ENCODE measurements at regions not wholly inside any gene's neighbourhood (a gene's known extent, or its start where the extent isn't known, plus 50 kb on each side); places are given as distances from the start of the nearest gene placed in this dataset.
"Not testable (repeated sequence)": the region's sequence is repeated elsewhere in the genome, so short reads cannot be mapped to it uniquely, and the experiment has no call there.

- CTCF ChIA-PET; H3K27me3 ChIP-seq (replicated peaks in 1 of 2; ENCODE audit: control insufficient read depth in 2 of 2, insufficient read depth in 2 of 2, low read length in 1 of 2); DNase-seq (ENCODE audit: low read depth, low spot score); H3K9me3 ChIP-seq (replicated peaks; ENCODE audit: control insufficient read depth, insufficient read depth, low read length); intact Hi-C loops (cut with micrococcal nuclease; ENCODE audit: unreplicated experiment); H4K20me1 ChIP-seq (ENCODE audit: control insufficient read depth, insufficient read depth); H3K27ac ChIP-seq (ENCODE audit: control insufficient read depth, insufficient read depth); H3K4me2 ChIP-seq (ENCODE audit: control insufficient read depth, insufficient read depth); RAD21 ChIA-PET (ENCODE audit: unreplicated experiment); H3K36me3 ChIP-seq (ENCODE audit: control insufficient read depth in 2 of 2, insufficient read depth in 2 of 2, low read length in 1 of 2); H3K4me3 ChIP-seq; FAIRE-seq; in situ Hi-C loops (cut with MboI); H3K79me2 ChIP-seq (ENCODE audit: control insufficient read depth, insufficient read depth, low read length); ATAC-seq; POLR2A ChIA-PET; H3K9ac ChIP-seq (ENCODE audit: control insufficient read depth, insufficient read depth, low read length); H3K4me1 ChIP-seq (ENCODE audit: control insufficient read depth, insufficient read depth, low read length); BruUV-seq (replicated peaks); H2AFZ ChIP-seq (ENCODE audit: control insufficient read depth, low read depth, low read length): not testable (repeated sequence)
- SMC1A ChIA-PET (ENCODE audit: uncharacterized antibody, unreplicated experiment), result interaction anchor here (0.6 kb wide), 1 partner anchor 35 kb away, joined by 3 read pairs; no protein-coding TSS in a partner anchor
- 66% methylated on average over 4 of the region's 4 CpGs for WGBS (ENCODE audit: insufficient coverage, insufficient replicate concordance, low lambda C conversion rate, missing lambda C conversion rate)
Observed at GRCh38 chr12:76676261-76676660, 87.7 kb upstream of the ZDHHC17 start.

- no TSS peak for BruUV-seq (replicated peaks)
- Histone ChIP-seq H3K4me2 (ENCODE audit: control insufficient read depth, insufficient read depth) (no peak overlapping the region), H2AFZ (ENCODE audit: control insufficient read depth, low read depth, low read length) (no peak overlapping the region), H3K79me2 (ENCODE audit: control insufficient read depth, insufficient read depth, low read length) (no peaks in the 10 kb centered on the region), H3K4me3 (no peak overlapping the region), H3K27me3 (replicated peaks in 1 of 2; ENCODE audit: control insufficient read depth in 2 of 2, insufficient read depth in 2 of 2, low read length in 1 of 2) (no peaks in the 10 kb centered on the region), H3K27ac (ENCODE audit: control insufficient read depth, insufficient read depth) (no peak overlapping the region), H3K9me3 (replicated peaks; ENCODE audit: control insufficient read depth, insufficient read depth, low read length) (no peaks in the 10 kb centered on the region), H3K4me1 (ENCODE audit: control insufficient read depth, insufficient read depth, low read length) (no peaks in the 10 kb centered on the region), H3K9ac (ENCODE audit: control insufficient read depth, insufficient read depth, low read length) (no peak overlapping the region), H3K36me3 (ENCODE audit: control insufficient read depth in 2 of 2, insufficient read depth in 2 of 2, low read length in 1 of 2) (no peaks in the 10 kb centered on the region), H4K20me1 (ENCODE audit: control insufficient read depth, insufficient read depth) (no peaks in the 10 kb centered on the region)
- no peak for DNase-seq (ENCODE audit: low read depth, low spot score)
- TF ChIP-seq ZBTB4 (CRISPR knock-in tag; IDR thresholded peaks at IDR 0.05), result no peak
- ChIA-PET SMC1A (ENCODE audit: uncharacterized antibody, unreplicated experiment) (interaction anchor here (0.7 kb wide), 1 partner anchor 8 kb away, joined by 3 read pairs; no protein-coding TSS in a partner anchor), RAD21 (ENCODE audit: unreplicated experiment) (no interaction called here), POLR2A (no interaction called here), CTCF (interaction anchor here (0.6 kb wide), 1 partner anchor 881 kb away, joined by 4 read pairs; no protein-coding TSS in a partner anchor)
- intact Hi-C loops (cut with micrococcal nuclease; ENCODE audit: unreplicated experiment) (no loop called here), in situ Hi-C loops (cut with MboI) (no loop called here)
- 64% methylated on average over 2 of the region's 2 CpGs for WGBS (ENCODE audit: insufficient coverage, insufficient replicate concordance, low lambda C conversion rate, missing lambda C conversion rate)
- ATAC-seq, result no peak
- FAIRE-seq, result no peak
Observed at GRCh38 chr12:76678992-76679391, 84.9 kb upstream of the ZDHHC17 start.
